NCI-H226 (cell line): ENCODE measurements at regions not wholly inside any gene's neighbourhood (a gene's known extent, or its start where the extent isn't known, plus 50 kb on each side); places are given as distances from the start of the nearest gene placed in this dataset.
"Not testable (repeated sequence)": the region's sequence is repeated elsewhere in the genome, so short reads cannot be mapped to it uniquely, and the experiment has no call there.

Source experiments
- DNase-seq: peaks from one replicate; pipeline ENCODE4 v3.0.0-alpha.2; 2015

- DNase-seq = no peak
Measured at GRCh38 chr3:89783341-89783927, 676.0 kb downstream of the EPHA3 start.

DNA sequence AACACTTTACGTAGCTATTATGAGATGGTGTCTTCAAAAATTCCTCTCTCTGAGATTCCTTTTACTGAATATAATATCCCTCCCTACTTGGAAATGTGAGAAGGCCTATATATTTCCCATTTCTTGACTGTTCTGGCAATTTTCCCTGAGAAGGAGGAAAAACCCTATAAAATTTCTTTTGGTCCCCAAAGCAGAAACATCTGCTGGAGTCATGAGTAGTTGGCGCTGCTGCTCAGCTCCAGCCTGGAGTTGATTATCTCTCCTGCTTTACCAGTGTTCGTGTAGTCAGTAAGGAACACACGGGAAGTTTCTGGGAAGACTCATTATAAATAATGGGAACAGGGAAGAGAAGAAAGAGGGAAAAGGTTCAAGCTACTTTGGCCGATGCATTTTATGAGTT lies 680.1 kb downstream of the EPHA3 start:
- no peak for DNase-seq

DNA sequence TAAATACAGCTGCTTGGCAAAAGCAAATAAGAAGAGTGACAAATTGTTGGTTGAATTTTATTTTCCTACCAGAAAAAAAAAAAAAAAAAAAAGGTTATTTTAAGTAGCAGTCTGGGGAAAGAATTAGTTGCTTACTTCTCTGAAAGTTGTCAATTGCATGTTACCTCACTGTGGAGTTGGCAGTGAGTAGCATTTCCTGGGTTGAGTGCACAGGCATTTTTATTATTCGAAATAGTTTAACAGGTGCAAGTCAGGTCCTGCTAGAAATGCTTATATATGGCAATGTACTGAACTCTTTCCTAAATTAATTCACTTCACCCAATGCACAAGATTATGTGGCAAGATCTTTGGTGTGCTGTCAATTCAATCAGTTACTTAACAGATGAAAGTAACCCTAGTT lies 680.6 kb downstream of the EPHA3 start:
- DNase-seq = no peak

DNA sequence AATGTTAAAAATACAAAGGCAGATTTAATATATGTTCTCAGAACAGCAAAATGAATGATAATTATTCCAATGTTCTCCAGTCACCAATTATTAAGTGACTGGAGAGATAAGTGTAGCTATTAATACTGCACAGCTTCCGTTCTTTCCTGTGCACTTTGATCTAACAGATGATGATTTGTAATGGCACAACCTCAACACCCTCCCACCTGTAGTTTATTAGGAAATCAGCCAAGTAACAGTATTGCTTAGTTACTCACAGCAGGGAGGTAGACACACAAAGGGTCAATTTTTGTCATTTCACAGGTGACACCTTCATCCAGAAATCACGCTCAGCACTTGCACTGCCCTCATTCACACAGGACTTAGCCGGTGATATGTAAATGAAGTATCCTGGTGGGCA lies 688.1 kb downstream of the EPHA3 start:
- DNase-seq = no peak

GRCh38 chr3:89802881-89803280 lies 695.5 kb downstream of the EPHA3 start:
- DNase-seq = no peak

GRCh38 chr3:89803711-89804110 lies 696.3 kb downstream of the EPHA3 start:
- no peak for DNase-seq

- no peak for DNase-seq
Measured at GRCh38 chr3:89806166-89806565, 698.7 kb downstream of the EPHA3 start.

- no peak for DNase-seq
Measured at GRCh38 chr3:89808680-89809197, 701.3 kb downstream of the EPHA3 start.

DNA sequence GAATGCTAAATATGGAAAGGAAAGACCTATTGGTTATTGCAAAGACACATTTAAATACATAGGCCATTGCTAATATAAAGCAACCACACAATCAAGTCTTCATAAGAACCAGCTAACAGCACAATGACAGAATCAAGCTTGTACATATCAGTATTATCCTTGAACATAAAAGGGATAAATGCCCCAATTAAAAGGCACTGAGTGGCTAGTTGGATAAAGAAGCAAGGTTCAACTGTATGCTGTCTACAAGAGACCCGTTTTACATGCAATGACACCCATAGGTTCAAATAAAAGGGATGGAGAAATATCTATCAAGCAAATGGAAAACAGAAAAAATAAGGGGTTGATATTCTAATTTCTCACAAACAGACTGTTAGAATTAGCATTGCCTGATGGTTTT lies 706.1 kb downstream of the EPHA3 start:
- no peak for DNase-seq

- DNase-seq = no peak
Measured at GRCh38 chr3:89841041-89841440, 733.6 kb downstream of the EPHA3 start.

GRCh38 chr3:89845053-89845452 lies 737.6 kb downstream of the EPHA3 start:
- no peak for DNase-seq

DNA sequence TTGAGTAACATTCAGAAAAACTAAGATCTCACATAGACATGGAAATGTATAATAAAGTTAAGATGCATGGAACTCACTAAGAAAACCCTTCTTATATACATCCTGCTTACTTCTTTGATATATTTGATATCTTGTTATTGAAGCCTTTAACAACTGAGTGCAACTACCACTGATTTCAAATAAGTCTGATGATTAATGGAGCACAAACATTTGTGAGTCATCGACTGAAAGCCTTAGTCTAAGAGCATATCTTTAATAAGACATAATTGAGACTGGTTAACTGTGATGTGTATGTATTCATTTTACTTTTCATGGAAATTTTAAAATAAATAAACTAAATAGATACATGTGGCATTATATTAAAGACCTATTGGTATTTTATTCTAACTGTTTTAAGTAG lies 740.5 kb downstream of the EPHA3 start:
- peak; percentile 2 for DNase-seq

- peak; percentile 24 for DNase-seq
Measured at GRCh38 chr3:89851974-89852621, 744.7 kb downstream of the EPHA3 start.

DNA sequence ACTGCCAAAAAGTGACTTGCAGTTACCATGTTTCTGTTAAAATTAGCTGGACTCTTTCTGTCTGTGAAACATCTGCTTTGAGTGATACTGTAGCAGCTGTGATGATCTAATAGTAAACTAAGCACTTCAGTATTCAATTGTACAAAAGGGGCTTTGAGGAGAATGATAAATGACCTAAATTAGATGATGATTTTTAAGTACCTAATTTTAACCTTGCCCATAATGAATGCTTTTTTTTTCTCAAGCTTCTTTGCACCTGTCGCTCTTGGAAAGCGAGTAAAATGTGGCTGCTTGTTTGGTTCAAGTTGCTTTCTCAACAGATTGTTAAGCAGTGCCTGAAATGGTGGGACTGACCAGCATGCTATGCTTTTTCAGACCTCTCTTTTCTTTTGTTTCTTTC lies 752.3 kb downstream of the EPHA3 start:
- no peak for DNase-seq

DNA sequence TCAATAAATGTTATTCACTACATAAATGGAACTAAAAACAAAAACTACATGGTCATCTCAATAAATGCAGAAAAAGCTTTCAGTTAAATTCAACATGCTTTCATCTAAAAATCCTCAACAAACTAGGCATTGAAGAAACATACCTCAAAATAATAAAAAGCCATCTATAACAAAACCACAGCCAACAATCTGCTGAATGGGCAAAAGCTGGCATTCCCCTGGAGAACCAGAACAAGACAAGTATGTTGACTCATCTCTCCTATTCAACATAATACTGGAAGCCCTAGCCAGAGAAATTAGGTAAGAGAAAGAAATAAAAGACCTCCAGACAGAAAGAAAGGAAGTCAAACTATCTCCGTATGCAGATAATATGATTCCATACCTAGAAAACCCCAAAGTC lies 759.9 kb downstream of the EPHA3 start:
- DNase-seq = no peak

GRCh38 chr3:89876116-89876515 lies 768.7 kb downstream of the EPHA3 start:
- DNase-seq = no peak

DNA sequence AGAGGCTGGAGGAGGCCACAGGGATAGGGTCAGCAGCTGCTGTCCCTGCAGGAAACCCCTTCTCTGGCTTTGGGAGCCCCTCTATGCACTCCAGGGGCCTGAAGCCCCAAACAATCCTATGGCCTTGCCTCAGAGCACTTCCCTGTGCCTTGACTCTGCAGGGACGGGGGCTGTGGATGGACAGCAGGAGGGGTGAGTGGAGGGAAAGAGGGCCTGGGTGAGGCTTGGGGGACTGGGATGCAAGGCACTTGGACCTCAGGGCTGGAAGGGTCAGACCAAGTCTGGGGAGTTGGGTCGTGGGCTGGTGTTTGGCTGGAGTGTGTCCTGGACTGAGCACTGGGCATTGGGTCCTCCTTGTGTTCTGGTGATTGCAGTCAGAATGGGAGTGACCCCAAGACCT lies 769.8 kb downstream of the EPHA3 start:
- DNase-seq = no peak

GRCh38 chr3:89889386-89889785 lies 782.0 kb downstream of the EPHA3 start:
- no peak for DNase-seq

GRCh38 chr3:89908711-89909213 lies 801.3 kb downstream of the EPHA3 start:
- DNase-seq = no peak

DNA sequence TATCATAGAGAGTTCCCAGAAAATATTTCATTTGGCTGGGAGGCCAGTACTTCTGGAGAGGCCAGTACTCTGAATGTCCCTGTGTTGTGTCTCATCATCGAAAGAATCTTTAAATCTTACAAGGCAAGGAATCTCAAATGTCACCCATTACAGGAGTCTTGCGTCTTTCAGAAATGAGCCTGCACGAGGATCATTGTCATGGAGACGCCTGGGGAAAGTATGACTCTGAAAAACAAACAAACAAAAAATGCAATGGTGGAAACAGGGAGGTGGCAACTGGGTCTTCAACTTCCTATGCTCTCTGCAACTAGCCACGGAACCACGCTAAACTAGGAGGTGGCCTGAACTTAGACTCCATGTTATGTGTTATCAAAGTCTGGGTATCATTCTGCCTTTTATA lies 804.6 kb downstream of the EPHA3 start:
- no peak for DNase-seq

DNA sequence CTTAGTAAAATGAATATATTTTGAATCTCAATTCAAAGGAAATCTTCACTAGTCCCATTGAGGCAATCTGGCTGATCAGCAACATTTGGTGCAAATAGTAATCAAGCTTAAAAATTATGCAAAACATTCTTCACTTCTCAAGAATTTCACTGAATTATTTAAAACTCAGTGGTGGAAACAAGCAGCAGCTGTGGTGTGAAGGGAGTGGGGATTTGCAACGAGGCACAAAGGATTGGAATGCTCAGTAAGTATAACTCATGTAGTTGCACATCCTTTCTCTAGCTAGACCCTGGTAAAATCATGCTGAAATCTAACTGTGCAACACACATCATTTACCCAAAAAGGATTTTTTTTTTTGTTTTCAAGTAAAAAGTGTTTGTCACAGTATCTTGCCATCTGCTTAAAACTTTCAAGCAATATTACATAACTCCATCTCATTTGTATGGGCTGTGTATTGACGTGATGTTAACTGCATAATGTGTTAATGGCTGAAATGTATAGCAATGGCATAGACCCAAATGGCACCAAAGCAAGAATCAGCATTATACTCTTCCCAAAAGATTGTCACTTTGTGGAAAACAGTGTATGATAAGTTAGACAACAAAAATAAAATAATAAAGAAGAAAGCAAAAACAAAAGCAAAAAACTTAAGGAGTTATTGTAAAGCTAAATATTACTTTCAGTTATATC lies 816.6 kb downstream of the EPHA3 start:
- no peak for DNase-seq

DNA sequence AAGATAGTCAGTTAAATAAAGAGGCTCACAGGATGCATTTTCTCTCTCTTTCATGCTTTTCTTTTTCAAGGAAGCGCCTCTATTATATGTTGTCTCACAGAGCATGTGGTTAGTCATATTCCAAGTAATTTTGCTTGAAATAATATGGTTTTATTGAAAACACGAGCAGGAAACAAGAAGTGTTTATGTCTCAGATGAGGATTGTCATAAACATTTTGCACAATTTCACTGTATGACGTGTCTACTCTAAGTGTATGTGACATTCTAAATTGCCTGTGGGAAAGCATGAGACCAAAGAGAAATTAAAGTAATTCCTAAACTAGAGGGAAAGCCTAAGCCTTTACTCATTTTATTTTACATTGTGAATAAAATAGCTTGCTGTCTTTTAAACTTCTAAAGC lies 818.6 kb downstream of the EPHA3 start:
- DNase-seq = no peak

- no peak for DNase-seq
Measured at GRCh38 chr3:89932882-89933281, 825.5 kb downstream of the EPHA3 start.

DNA sequence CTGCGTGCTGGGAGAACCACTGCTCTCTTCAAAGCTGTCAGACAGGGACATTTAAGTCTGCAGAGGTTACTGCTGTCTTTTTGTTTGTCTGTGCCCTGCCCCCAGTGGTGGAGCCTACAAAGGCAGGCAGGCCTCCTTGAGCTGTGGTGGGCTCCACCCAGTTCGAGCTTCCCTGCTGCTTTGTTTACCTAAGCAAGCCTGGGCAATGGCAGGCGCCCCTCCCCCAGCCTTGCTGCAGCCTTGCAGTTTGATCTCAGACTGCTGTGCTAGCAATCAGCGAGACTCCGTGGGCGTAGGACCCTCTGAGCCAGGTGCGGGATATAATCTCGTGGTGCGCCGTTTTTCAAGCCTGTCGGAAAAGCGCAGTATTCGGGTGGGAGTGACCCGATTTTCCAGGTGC lies 837.0 kb downstream of the EPHA3 start:
- DNase-seq = not testable (repeated sequence)
